WERI-Rb-1 (cell line): ENCODE measurements at regions not wholly inside any gene's neighbourhood (a gene's known extent, or its start where the extent isn't known, plus 50 kb on each side); places are given as distances from the start of the nearest gene placed in this dataset.

Experiments
- DNase-seq: peaks from one replicate; pipeline ENCODE4 v3.0.0-alpha.2; 2020
- H3K27ac ChIP-seq: fragments of 250-450 bp; sonication (Bioruptor Pico); 2 replicates; pipeline ENCODE4 v1.5.1; 2020; ENCODE audit warnings: mild to moderate bottlenecking, moderate library complexity
- H3K27me3 ChIP-seq: fragments of 250-450 bp; sonication (Bioruptor Pico); 2 replicates; pipeline ENCODE4 v1.5.1; 2021; ENCODE audit warnings: mild to moderate bottlenecking, low read depth, moderate library complexity; ENCODE audit not compliant: insufficient read depth, severe bottlenecking
- H3K36me3 ChIP-seq: fragments of 250-450 bp; sonication (Bioruptor Pico); 2 replicates; pipeline ENCODE4 v1.5.1; 2020; ENCODE audit warnings: mild to moderate bottlenecking, moderate library complexity
- H3K4me3 ChIP-seq: 2 replicates; pipeline ENCODE4 v1.5.1; 2011; ENCODE audit warnings: low read depth, mild to moderate bottlenecking, control low read depth, low read length
- H3K9me3 ChIP-seq: fragments of 250-450 bp; sonication (Bioruptor Pico); 2 replicates; pipeline ENCODE4 v1.5.1; 2021; ENCODE audit warnings: mild to moderate bottlenecking, moderate library complexity; ENCODE audit not compliant: severe bottlenecking
- CTCF ChIP-seq: IDR thresholded peaks from 2 replicates; pipeline ENCODE4 v1.5.1; 2011; ENCODE audit warnings: low read depth, mild to moderate bottlenecking, control low read depth, inconsistent platforms, low read length

DNA sequence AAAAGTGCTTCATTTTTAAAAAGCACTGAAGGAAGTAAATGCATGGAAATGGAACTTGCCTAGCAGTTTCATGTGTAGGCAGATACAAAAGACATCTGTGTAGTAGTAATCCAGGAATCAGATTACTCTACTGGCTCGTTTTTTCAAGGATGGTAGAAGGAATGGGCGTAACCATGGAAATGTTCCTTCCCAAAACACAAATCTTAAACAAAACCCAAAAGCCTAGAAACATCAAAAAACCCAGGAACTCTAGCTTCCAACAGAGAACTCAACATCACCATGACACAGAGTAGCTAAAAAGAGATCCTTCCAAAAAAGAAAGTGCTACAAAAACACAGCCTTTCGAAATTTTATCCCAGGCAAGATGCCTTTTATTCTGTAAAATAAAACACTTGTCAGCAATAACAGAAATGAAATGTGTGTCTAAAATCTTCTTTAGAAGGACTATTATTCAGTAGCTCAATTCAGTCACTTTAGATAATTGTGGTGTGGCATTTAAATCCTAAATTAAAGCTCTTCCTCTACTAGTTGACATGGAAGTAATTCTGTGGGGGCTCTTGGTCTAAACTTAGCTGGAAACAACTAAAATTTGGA is 81.7 kb downstream of the FAM217A start:
- Histone ChIP-seq H3K9me3 (no peaks in the 10 kb centered on the region), H3K36me3 (no peaks in the 10 kb centered on the region), H3K4me3 (no peak overlapping the region), H3K27me3 (no peaks in the 10 kb centered on the region), H3K27ac (no peak overlapping the region)
- no peak for DNase-seq
- no peak for TF ChIP-seq CTCF

DNA sequence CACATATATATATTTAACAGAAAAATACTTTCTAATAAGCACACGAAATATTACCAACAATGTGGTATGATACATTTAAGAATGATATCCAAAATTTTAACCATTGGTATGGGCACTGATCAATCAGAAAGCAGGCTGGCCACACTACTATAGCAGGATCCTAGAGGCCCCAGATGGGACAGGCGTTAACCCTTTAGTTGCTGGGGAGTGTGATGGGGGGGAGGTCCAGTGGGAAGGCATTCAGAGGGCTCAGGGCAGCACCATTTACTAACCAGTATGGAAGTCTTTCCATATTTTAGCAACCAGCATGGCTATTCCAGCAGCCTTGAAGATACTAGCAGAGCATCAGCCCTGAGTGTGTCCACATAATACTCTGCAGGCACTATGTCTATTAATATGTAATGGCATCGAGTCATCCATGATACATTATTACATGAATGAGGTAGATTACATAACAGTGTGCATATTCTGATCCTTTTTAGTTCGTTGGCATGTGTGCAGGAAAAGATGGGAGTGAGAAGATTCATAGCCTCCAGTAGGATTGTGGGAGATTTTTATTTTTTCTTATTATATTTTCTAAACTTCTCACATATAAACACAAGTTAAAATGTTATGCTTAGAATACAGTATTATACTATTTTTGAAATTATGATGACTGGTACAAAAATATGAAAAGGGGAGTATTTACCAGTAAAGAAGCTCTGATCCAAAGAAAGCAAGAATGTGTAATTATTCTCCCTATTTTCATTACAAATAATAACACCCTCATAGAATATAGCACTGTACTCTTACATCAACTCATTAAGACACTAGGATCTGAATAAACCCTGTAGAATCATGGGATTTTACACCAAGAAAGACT is 78.9 kb downstream of the FAM217A start:
- no peak for TF ChIP-seq CTCF
- H3K4me3 ChIP-seq: no peak overlapping the region
- H3K27ac ChIP-seq: no peak overlapping the region
- no peak for DNase-seq
- H3K9me3 ChIP-seq: no peaks in the 10 kb centered on the region
- no peaks in the 10 kb centered on the region for H3K36me3 ChIP-seq
- H3K27me3 ChIP-seq: no peaks in the 10 kb centered on the region

DNA sequence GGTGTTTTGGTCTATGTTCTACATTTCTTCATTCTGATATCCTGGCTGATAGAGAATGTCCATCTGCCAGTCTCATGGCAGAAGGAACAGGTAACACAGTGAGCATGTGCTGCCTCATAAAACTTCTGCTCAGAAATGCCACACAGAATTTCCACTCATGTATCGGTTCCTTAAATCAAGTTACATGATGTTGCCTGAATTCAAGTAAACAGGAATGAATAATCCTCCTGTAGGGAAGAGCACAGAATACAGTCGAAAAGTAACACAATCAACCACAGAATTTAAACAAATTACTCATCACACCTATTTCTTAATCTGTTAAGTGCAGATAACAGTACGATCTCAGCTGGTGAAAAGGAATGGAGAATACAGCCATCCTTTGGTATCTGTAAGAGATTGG is 74.7 kb downstream of the FAM217A start:
- Histone ChIP-seq H3K27ac (no peak overlapping the region), H3K9me3 (no peaks in the 10 kb centered on the region), H3K36me3 (no peaks in the 10 kb centered on the region), H3K4me3 (no peak overlapping the region), H3K27me3 (no peaks in the 10 kb centered on the region)
- DNase-seq: no peak
- no peak for TF ChIP-seq CTCF

- Histone ChIP-seq H3K4me3 (no peak overlapping the region), H3K36me3 (peaks cover 2% of the 10 kb centered on the region), H3K9me3 (no peaks in the 10 kb centered on the region), H3K27ac (no peak overlapping the region), H3K27me3 (no peaks in the 10 kb centered on the region)
- no peak; the same call in 1 of the 2 replicates for TF ChIP-seq CTCF
- DNase-seq: no peak
These were observed 70.5 kb downstream of the FAM217A start for GRCh38 chr6:4008324-4009047.

- H3K36me3 ChIP-seq: peaks cover 8% of the 10 kb centered on the region
- H3K27ac ChIP-seq: no peak overlapping the region
- no peaks in the 10 kb centered on the region for H3K9me3 ChIP-seq
- H3K4me3 ChIP-seq: no peak overlapping the region
- no peak for TF ChIP-seq CTCF
- DNase-seq: no peak
- no peaks in the 10 kb centered on the region for H3K27me3 ChIP-seq
These were observed 69.5 kb downstream of the FAM217A start for GRCh38 chr6:4009486-4009885.
